Muscle layer of duodenum (tissue), 2 donors: ENCODE measurements at regions not wholly inside any gene's neighbourhood (a gene's known extent, or its start where the extent isn't known, plus 50 kb on each side); places are given as distances from the start of the nearest gene placed in this dataset.

Experiments used
- H3K27ac ChIP-seq: one replicate; pipeline ENCODE4 v1.7.0; 2013; ENCODE audit warnings: mild to moderate bottlenecking, low read length
- H3K27me3 ChIP-seq: one replicate; pipeline ENCODE4 v1.7.0; 2013; ENCODE audit warnings: low read depth, mild to moderate bottlenecking, control low read depth, low read length
- H3K36me3 ChIP-seq, 2 donors: one replicate each; pipeline ENCODE4 v1.7.0; 2013; ENCODE audit warnings: low read length in 2 of 2, control low read depth in 1 of 2, mild to moderate bottlenecking in 1 of 2; ENCODE audit not compliant: insufficient read depth in 2 of 2, control insufficient read depth in 1 of 2
- H3K4me1 ChIP-seq, 2 donors: one replicate each; pipeline ENCODE4 v1.7.0; 2013; ENCODE audit warnings: low read length in 2 of 2, mild to moderate bottlenecking in 2 of 2, control low read depth in 1 of 2, moderate library complexity in 1 of 2; ENCODE audit not compliant: insufficient read depth in 2 of 2, control insufficient read depth in 1 of 2
- H3K4me3 ChIP-seq, 2 donors: one replicate each; pipeline ENCODE4 v1.7.0; 2013; ENCODE audit warnings: low read length in 2 of 2, low read depth in 1 of 2, mild to moderate bottlenecking in 1 of 2
- H3K9me3 ChIP-seq, 2 donors: one replicate each; pipeline ENCODE4 v1.7.0; 2013; ENCODE audit warnings: low read length in 2 of 2, control low read depth in 1 of 2, mild to moderate bottlenecking in 1 of 2; ENCODE audit not compliant: control insufficient read depth in 1 of 2
- donor health status: healthy.

GRCh38 chr16:26727848-26728247 lies 338.9 kb upstream of the C16orf82 start:
- Histone ChIP-seq H3K9me3 (no peaks in the 10 kb centered on the region), H3K27ac (no peak overlapping the region), H3K27me3 (no peaks in the 10 kb centered on the region), H3K36me3 (no peaks in the 10 kb centered on the region), H3K4me1 (no peaks in the 10 kb centered on the region), H3K4me3 (no peak overlapping the region)

GRCh38 chr16:26729951-26730541 lies 336.7 kb upstream of the C16orf82 start:
- no peaks in the 10 kb centered on the region for H3K9me3 ChIP-seq
- H3K36me3 ChIP-seq = no peaks in the 10 kb centered on the region
- H3K4me3 ChIP-seq = no peak overlapping the region
- H3K27ac ChIP-seq = no peak overlapping the region
- no peaks in the 10 kb centered on the region for H3K4me1 ChIP-seq
- no peaks in the 10 kb centered on the region for H3K27me3 ChIP-seq

- Histone ChIP-seq H3K27me3 (no peaks in the 10 kb centered on the region), H3K27ac (no peak overlapping the region), H3K4me3 (no peak overlapping the region), H3K36me3 (no peaks in the 10 kb centered on the region), H3K9me3 (no peaks in the 10 kb centered on the region), H3K4me1 (no peaks in the 10 kb centered on the region)
These were observed 335.0 kb upstream of the C16orf82 start for GRCh38 chr16:26731729-26732128.

DNA sequence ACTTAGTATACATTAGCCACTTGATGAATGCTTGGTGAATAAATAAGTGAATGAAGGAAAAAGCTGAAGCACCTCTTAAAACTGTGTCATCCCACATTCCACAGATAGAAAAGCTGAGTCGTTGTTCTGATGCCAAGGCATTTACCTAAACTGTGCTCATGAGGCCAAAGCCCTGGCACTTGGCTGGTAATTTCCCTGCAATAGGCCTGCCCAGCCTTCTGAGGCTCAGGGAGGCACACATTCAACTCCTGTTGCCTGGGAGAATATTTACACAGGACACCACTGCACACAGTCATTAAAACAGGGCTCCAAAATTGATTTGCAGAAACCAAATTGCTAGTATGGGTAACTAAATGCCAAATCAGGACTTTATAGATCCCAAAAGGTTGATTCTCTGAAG lies 333.0 kb upstream of the C16orf82 start:
- Histone ChIP-seq H3K4me1 (no peaks in the 10 kb centered on the region), H3K36me3 (no peaks in the 10 kb centered on the region), H3K4me3 (no peak overlapping the region), H3K9me3 (no peaks in the 10 kb centered on the region), H3K27me3 (no peaks in the 10 kb centered on the region), H3K27ac (no peak overlapping the region)

- no peaks in the 10 kb centered on the region for H3K36me3 ChIP-seq
- H3K4me3 ChIP-seq = no peak overlapping the region
- H3K4me1 ChIP-seq = no peaks in the 10 kb centered on the region
- H3K27me3 ChIP-seq = no peaks in the 10 kb centered on the region
- no peaks in the 10 kb centered on the region for H3K9me3 ChIP-seq
- no peak overlapping the region for H3K27ac ChIP-seq
These were observed 331.2 kb upstream of the C16orf82 start for GRCh38 chr16:26735521-26735920.

DNA sequence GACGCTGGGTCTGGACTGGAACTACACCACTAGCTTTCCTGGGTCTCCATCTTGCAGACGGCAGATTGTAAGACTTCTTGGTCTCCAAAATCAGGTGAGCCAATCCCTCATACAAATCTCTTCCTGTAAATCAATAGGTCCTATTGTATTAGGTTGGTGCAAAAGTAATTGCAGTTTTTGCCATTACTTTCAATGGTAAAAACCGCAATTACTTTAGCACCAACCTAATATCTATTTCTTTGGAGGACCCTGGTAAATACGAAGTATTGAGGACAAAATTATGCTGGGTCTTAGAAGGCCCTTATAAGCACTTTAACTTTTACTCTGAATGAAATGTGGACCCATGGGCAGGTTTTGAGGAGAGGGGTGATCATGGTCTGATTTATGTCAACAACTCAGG lies 330.6 kb upstream of the C16orf82 start:
- Histone ChIP-seq H3K4me1 (no peaks in the 10 kb centered on the region), H3K27me3 (no peaks in the 10 kb centered on the region), H3K9me3 (no peaks in the 10 kb centered on the region), H3K4me3 (no peak overlapping the region), H3K27ac (no peak overlapping the region), H3K36me3 (no peaks in the 10 kb centered on the region)

GRCh38 chr16:26740771-26741170 lies 326.0 kb upstream of the C16orf82 start:
- H3K36me3 ChIP-seq = no peaks in the 10 kb centered on the region
- H3K9me3 ChIP-seq = no peaks in the 10 kb centered on the region
- no peaks in the 10 kb centered on the region for H3K4me1 ChIP-seq
- H3K27me3 ChIP-seq = no peaks in the 10 kb centered on the region
- no peak overlapping the region for H3K4me3 ChIP-seq
- H3K27ac ChIP-seq = no peak overlapping the region

DNA sequence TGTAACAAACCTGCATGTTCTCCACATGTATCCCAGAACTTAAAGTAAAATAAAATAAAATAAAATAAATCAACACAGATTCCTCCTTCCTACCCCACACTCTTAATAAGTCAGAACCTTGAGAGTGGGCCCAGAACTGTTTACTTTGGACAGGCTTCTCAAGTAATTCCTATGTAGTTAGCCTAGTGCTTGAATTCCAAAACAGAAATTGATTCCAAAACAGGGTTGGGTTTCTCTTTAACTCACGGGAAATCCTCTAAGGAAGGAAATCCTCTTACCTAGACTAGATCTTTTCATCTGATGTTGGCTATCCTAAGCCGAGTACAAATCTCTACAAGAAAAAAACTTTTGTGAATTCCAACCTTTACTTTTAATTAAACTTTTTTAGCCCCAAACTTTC lies 324.7 kb upstream of the C16orf82 start:
- Histone ChIP-seq H3K27ac (no peak overlapping the region), H3K9me3 (no peaks in the 10 kb centered on the region), H3K4me3 (no peak overlapping the region), H3K27me3 (no peaks in the 10 kb centered on the region), H3K36me3 (no peaks in the 10 kb centered on the region), H3K4me1 (no peaks in the 10 kb centered on the region)

DNA sequence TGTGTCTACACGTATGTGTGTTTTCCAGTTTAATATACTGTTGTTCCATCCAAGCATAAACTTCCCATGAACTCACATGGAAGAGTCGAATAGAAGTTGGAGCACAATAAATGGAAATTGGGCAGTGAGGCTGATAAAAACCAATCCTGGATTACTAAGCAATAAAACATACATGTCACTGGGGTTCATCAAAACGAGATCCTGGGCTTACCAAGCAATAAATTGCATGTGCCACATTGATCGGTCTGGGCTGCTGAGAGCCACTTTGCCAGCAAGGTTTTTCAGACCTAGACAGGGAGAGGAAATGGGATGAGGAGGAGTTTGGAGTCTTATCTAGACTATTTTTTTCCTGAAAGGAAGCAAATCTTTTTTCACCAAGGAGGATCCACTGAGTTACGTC lies 322.3 kb upstream of the C16orf82 start:
- Histone ChIP-seq H3K36me3 (no peaks in the 10 kb centered on the region), H3K27me3 (no peaks in the 10 kb centered on the region), H3K4me3 (no peak overlapping the region), H3K9me3 (no peaks in the 10 kb centered on the region), H3K27ac (no peak overlapping the region), H3K4me1 (no peaks in the 10 kb centered on the region)

DNA sequence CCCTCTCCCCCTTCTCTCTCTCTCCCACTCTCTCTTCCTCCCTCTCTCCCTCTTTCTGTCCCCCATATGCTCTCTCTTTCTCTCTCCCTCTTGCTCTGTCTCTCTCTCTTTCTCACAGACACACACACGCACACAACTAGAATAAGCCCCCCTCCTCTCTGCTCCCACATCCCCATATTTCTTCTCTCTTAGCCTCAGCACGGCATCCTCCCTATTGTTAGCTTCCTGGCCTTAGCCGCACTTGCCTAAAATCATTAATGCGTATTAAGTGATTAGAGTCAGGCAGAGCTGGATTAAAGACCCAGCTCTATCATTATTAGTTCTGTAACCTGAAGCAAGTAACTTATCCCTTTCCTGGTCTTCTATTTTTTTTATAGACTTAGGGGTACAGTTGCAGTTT lies 319.0 kb upstream of the C16orf82 start:
- H3K4me1 ChIP-seq = no peaks in the 10 kb centered on the region
- no peak overlapping the region for H3K27ac ChIP-seq
- H3K27me3 ChIP-seq = no peaks in the 10 kb centered on the region
- no peaks in the 10 kb centered on the region for H3K9me3 ChIP-seq
- H3K4me3 ChIP-seq = no peak overlapping the region
- no peaks in the 10 kb centered on the region for H3K36me3 ChIP-seq

- H3K4me3 ChIP-seq = no peak overlapping the region
- H3K4me1 ChIP-seq = no peaks in the 10 kb centered on the region
- no peak overlapping the region for H3K27ac ChIP-seq
- no peaks in the 10 kb centered on the region for H3K36me3 ChIP-seq
- no peaks in the 10 kb centered on the region for H3K9me3 ChIP-seq
- no peaks in the 10 kb centered on the region for H3K27me3 ChIP-seq
These were observed 317.7 kb upstream of the C16orf82 start for GRCh38 chr16:26749072-26749471.

DNA sequence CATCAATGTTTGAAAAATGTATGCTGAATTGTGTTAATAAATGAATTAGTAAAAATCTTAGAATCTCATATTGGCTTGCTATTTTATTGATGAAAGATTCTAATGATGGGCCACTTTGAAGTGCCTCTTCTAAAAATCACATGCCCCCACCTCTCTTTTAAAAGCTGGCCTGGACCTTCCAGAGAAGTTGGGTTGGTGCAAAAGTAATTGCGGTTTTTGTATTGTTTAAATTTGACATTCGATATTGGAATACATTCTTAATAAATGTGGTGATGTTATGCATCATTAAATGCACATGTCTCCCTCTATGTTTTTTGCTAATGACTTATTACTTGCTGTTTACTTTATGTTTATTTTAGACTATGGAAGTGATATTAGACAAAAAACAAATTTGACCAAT lies 314.6 kb upstream of the C16orf82 start:
- H3K9me3 ChIP-seq = no peaks in the 10 kb centered on the region
- no peak overlapping the region for H3K4me3 ChIP-seq
- no peaks in the 10 kb centered on the region for H3K27me3 ChIP-seq
- no peak overlapping the region for H3K27ac ChIP-seq
- H3K4me1 ChIP-seq = no peaks in the 10 kb centered on the region
- H3K36me3 ChIP-seq = no peaks in the 10 kb centered on the region
